ENCODE measurements at regions not wholly inside any gene's neighbourhood (a gene's known extent, or its start where the extent isn't known, plus 50 kb on each side); places are given as distances from the start of the nearest gene placed in this dataset.

GRCh38 chr19:34018546-34018945 lies 153.8 kb upstream of the LSM14A start:
- Histone ChIP-seq H4K20me1 (ENCODE audit: insufficient read depth, low read length) (no peaks in the 10 kb centered on the region), H3K9me3 (ENCODE audit: low read length) (0 out of 2 replicates have a peak, but pooled peaks cover 4% of the 10 kb centered on the region), H3K79me2 (ENCODE audit: insufficient read depth, low read depth, low read length) (no peaks in the 10 kb centered on the region), H3K36me3 (ENCODE audit: insufficient read depth, low read length) (no peaks in the 10 kb centered on the region), H3K4me3 (ENCODE audit: low read depth, low read length, poor library complexity, severe bottlenecking) (no peak overlapping the region), H3K4me2 (ENCODE audit: low read length) (no peak overlapping the region), H2AFZ (ENCODE audit: low read length) (no peak overlapping the region), H3K9me2 (ENCODE audit: insufficient read depth, low read length) (no peaks in the 10 kb centered on the region), H3K4me1 (ENCODE audit: insufficient read depth, low read length, poor library complexity, severe bottlenecking) (no peaks in the 10 kb centered on the region), H3K27ac (ENCODE audit: low read depth, low read length, poor library complexity, severe bottlenecking) (no peak overlapping the region)
- CTCF ChIA-PET (ENCODE audit: unreplicated experiment) = no interaction called here
- TF ChIP-seq EZH2phosphoT487 (IDR thresholded peaks at IDR 0.05; ENCODE audit: borderline replicate concordance, low read depth, low read length) = no peak
- TF ChIP-seq, protein P1, sequence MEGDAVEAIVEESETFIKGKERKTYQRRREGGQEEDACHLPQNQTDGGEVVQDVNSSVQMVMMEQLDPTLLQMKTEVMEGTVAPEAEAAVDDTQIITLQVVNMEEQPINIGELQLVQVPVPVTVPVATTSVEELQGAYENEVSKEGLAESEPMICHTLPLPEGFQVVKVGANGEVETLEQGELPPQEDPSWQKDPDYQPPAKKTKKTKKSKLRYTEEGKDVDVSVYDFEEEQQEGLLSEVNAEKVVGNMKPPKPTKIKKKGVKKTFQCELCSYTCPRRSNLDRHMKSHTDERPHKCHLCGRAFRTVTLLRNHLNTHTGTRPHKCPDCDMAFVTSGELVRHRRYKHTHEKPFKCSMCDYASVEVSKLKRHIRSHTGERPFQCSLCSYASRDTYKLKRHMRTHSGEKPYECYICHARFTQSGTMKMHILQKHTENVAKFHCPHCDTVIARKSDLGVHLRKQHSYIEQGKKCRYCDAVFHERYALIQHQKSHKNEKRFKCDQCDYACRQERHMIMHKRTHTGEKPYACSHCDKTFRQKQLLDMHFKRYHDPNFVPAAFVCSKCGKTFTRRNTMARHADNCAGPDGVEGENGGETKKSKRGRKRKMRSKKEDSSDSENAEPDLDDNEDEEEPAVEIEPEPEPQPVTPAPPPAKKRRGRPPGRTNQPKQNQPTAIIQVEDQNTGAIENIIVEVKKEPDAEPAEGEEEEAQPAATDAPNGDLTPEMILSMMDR (conservative IDR thresholded peaks at IDR 0.05; ENCODE audit: low read length) = no peak
- POLR2A ChIA-PET = interaction anchor here (0.5 kb wide), 1 partner anchor 43 kb away, joined by 3 read pairs; no protein-coding TSS in a partner anchor
- BruUV-seq (replicated peaks) = no TSS peak
- DNase-seq (ENCODE audit: low spot score) = no peak
- intact Hi-C loops (cut with micrococcal nuclease; ENCODE audit: unreplicated experiment) = no loop called here

GRCh38 chr19:34023381-34023780 lies 148.9 kb upstream of the LSM14A start:
- ChIA-PET CTCF (ENCODE audit: unreplicated experiment) (no interaction called here), POLR2A (no interaction called here)
- no peak for DNase-seq (ENCODE audit: low spot score)
- Histone ChIP-seq H3K4me3 (ENCODE audit: low read depth, low read length, poor library complexity, severe bottlenecking) (no peak overlapping the region), H3K4me2 (ENCODE audit: low read length) (no peak overlapping the region), H2AFZ (ENCODE audit: low read length) (no peak overlapping the region), H3K36me3 (ENCODE audit: insufficient read depth, low read length) (no peaks in the 10 kb centered on the region), H3K79me2 (ENCODE audit: insufficient read depth, low read depth, low read length) (no peaks in the 10 kb centered on the region), H3K4me1 (ENCODE audit: insufficient read depth, low read length, poor library complexity, severe bottlenecking) (no peaks in the 10 kb centered on the region), H3K27ac (ENCODE audit: low read depth, low read length, poor library complexity, severe bottlenecking) (no peak overlapping the region), H3K9me2 (ENCODE audit: insufficient read depth, low read length) (no peaks in the 10 kb centered on the region), H3K9me3 (ENCODE audit: low read length) (no peaks in the 10 kb centered on the region), H4K20me1 (ENCODE audit: insufficient read depth, low read length) (no peaks in the 10 kb centered on the region)
- BruUV-seq (replicated peaks) = no TSS peak
- TF ChIP-seq, protein P1 (conservative IDR thresholded peaks at IDR 0.05; ENCODE audit: low read length) = no peak
- no peak for TF ChIP-seq EZH2phosphoT487 (IDR thresholded peaks at IDR 0.05; ENCODE audit: borderline replicate concordance, low read depth, low read length)
- intact Hi-C loops (cut with micrococcal nuclease; ENCODE audit: unreplicated experiment) = no loop called here

DNA sequence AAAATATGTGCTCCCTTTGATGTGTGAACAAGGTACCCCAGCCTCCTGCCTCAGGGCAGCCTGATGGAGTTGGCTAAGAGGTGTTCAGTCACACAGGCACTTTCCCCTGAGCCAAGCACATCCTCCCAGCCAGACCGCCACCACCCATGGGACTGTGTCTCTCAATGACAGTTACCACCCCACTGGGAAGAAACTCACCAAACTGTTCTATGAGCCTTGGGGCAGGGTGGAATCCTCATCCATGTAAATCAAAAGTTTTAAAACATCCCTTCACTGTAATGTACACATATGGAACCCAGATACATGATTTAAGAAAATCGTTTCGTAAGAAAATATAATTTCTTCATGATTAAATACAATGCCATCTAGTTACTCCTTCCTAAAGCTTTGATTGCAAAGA lies 138.4 kb upstream of the LSM14A start:
- Histone ChIP-seq H3K9me3 (ENCODE audit: low read length) (no peaks in the 10 kb centered on the region), H3K36me3 (ENCODE audit: insufficient read depth, low read length) (no peaks in the 10 kb centered on the region), H3K27ac (ENCODE audit: low read depth, low read length, poor library complexity, severe bottlenecking) (no peak overlapping the region), H3K79me2 (ENCODE audit: insufficient read depth, low read depth, low read length) (no peaks in the 10 kb centered on the region), H3K4me3 (ENCODE audit: low read depth, low read length, poor library complexity, severe bottlenecking) (no peak overlapping the region), H3K9me2 (ENCODE audit: insufficient read depth, low read length) (no peaks in the 10 kb centered on the region), H4K20me1 (ENCODE audit: insufficient read depth, low read length) (no peaks in the 10 kb centered on the region), H3K4me2 (ENCODE audit: low read length) (no peak overlapping the region), H2AFZ (ENCODE audit: low read length) (no peak overlapping the region), H3K4me1 (ENCODE audit: insufficient read depth, low read length, poor library complexity, severe bottlenecking) (no peaks in the 10 kb centered on the region)
- TF ChIP-seq, protein P1 (conservative IDR thresholded peaks at IDR 0.05; ENCODE audit: low read length) = no peak
- no peak for TF ChIP-seq EZH2phosphoT487 (IDR thresholded peaks at IDR 0.05; ENCODE audit: borderline replicate concordance, low read depth, low read length)
- ChIA-PET CTCF (ENCODE audit: unreplicated experiment) (no interaction called here), POLR2A (interaction anchor here (0.7 kb wide), 1 partner anchor 359 kb away, joined by 4 read pairs; no protein-coding TSS in a partner anchor)
- no TSS peak for BruUV-seq (replicated peaks)
- DNase-seq (ENCODE audit: low spot score) = no peak
- intact Hi-C loops (cut with micrococcal nuclease; ENCODE audit: unreplicated experiment) = no loop called here

Data from OCI-LY7 (cell line).